H1 (cell line): ENCODE measurements at regions not wholly inside any gene's neighbourhood (a gene's known extent, or its start where the extent isn't known, plus 50 kb on each side); places are given as distances from the start of the nearest gene placed in this dataset.

ENCODE experiments used
- CTCF ChIA-PET: fragments of 300-600 bp; sonication (Branson Sonifier 250); formaldehyde crosslinking; loops from one replicate; lab custom pipeline; 2021; ENCODE audit not compliant: partially characterized antibody; lab: Charles Lee
- POLR2A ChIA-PET: fragments of 300-600 bp; sonication (Branson Sonifier 250); formaldehyde crosslinking; loops from one replicate; lab custom pipeline; 2021; ENCODE audit warnings: inconsistent platforms; ENCODE audit not compliant: partially characterized antibody; lab: Charles Lee
- DNase-seq, 2 experiments: peaks; one replicate each; pipeline versions ENCODE4 v3.0.0 to v3.0.0-alpha.2; 2010 to 2022; ENCODE audit warnings: low spot score in 2 of 2, low read depth in 1 of 2, mixed read lengths in 1 of 2
- FAIRE-seq: peaks from 2 replicates; lab custom pipeline; 2011; peaks lifted over from hg19 to GRCh38; lab: Jason Lieb, UNC
- H2AFZ ChIP-seq: 2 replicates; pipeline ENCODE4 v1.8.1; 2012; ENCODE audit warnings: low read length, inconsistent platforms
- H2AK5ac ChIP-seq: 2 replicates; pipeline ENCODE4 v1.6.1; 2013; ENCODE audit warnings: low read depth, low read length
- H2BK120ac ChIP-seq: replicated peaks from 2 replicates; pipeline ENCODE3; 2013; ENCODE audit warnings: low read depth, low read length, inconsistent platforms
- H2BK12ac ChIP-seq: 2 replicates; pipeline ENCODE4 v1.6.1; 2013; ENCODE audit warnings: low read depth, low read length
- H2BK15ac ChIP-seq: 2 replicates; pipeline ENCODE4 v1.6.1; 2013; ENCODE audit warnings: low read length
- H2BK20ac ChIP-seq: 2 replicates; pipeline ENCODE4 v1.6.1; 2013; ENCODE audit warnings: low read length
- H2BK5ac ChIP-seq: 2 replicates; pipeline ENCODE4 v1.6.1; 2013; ENCODE audit warnings: low read depth, low read length
- H3K14ac ChIP-seq: 2 replicates; pipeline ENCODE4 v1.6.1; 2013; ENCODE audit warnings: inconsistent platforms; ENCODE audit not compliant: insufficient read length
- H3K18ac ChIP-seq: 2 replicates; pipeline ENCODE4 v1.6.1; 2013; ENCODE audit warnings: low read length; ENCODE audit errors: extremely low read depth
- H3K23ac ChIP-seq: 2 replicates; pipeline ENCODE4 v1.6.1; 2013; ENCODE audit warnings: inconsistent platforms; ENCODE audit not compliant: insufficient read length
- H3K23me2 ChIP-seq: 2 replicates; pipeline ENCODE4 v1.6.1; 2013; ENCODE audit warnings: low read depth, low read length
- H3K27ac ChIP-seq: 2 replicates; pipeline ENCODE4 v1.6.1; 2011; ENCODE audit warnings: low read depth, low read length, inconsistent platforms
- H3K27me3 ChIP-seq, 4 experiments: replicated peaks in 1 of 4; 1 replicate in 1 of 4; 2 replicates in 3 of 4; pipeline versions ENCODE4 v1.6.1 to v1.8.1; 2011 to 2013; ENCODE audit warnings: low read length in 3 of 4, mild to moderate bottlenecking in 3 of 4, inconsistent platforms in 2 of 4, mixed read lengths in 2 of 4, moderate library complexity in 1 of 4; ENCODE audit not compliant: control insufficient read depth in 3 of 4, insufficient read depth in 3 of 4; ENCODE audit errors: extremely low read depth in 1 of 4
- H3K36me3 ChIP-seq, 4 experiments: 2 replicates each; pipeline versions ENCODE4 v1.6.1 to v1.8.1; 2011 to 2013; ENCODE audit warnings: mild to moderate bottlenecking in 4 of 4, low read length in 3 of 4, moderate library complexity in 2 of 4, control low read depth in 1 of 4, inconsistent platforms in 1 of 4; ENCODE audit not compliant: insufficient read depth in 4 of 4, control insufficient read depth in 2 of 4
- H3K4ac ChIP-seq: replicated peaks from 2 replicates; pipeline ENCODE3; 2013; ENCODE audit warnings: low read length, low read depth, mixed read lengths, inconsistent platforms; ENCODE audit not compliant: insufficient read length
- H3K4me1 ChIP-seq, 4 experiments: replicated peaks in 1 of 4; 1 replicate in 1 of 4; 2 replicates in 3 of 4; pipeline versions ENCODE4 v1.6.1 to v1.8.1; 2011 to 2013; ENCODE audit warnings: low read length in 3 of 4, inconsistent platforms in 2 of 4, mixed read lengths in 1 of 4; ENCODE audit not compliant: insufficient read depth in 4 of 4, control insufficient read depth in 3 of 4
- H3K4me2 ChIP-seq, 2 experiments: 2 replicates each; pipeline versions ENCODE4 v1.6.1 to v1.8.1; 2011 to 2013; ENCODE audit warnings: low read depth in 2 of 2, low read length in 2 of 2, control low read depth in 1 of 2, inconsistent platforms in 1 of 2, mild to moderate bottlenecking in 1 of 2; ENCODE audit not compliant: insufficient read depth in 1 of 2
- H3K4me3 ChIP-seq, 4 experiments: fragments of 200-600, 300-600 bp in 1 of 4; sonication (generic), shearing (Covaris generic), sonication (Bioruptor Twin) in 1 of 4; 2 replicates each; pipeline versions ENCODE4 v1.5.1 to v1.8.1; 2011 to 2016; ENCODE audit warnings: low read length in 4 of 4, low read depth in 3 of 4, control low read depth in 2 of 4, inconsistent platforms in 2 of 4, mild to moderate bottlenecking in 2 of 4, mixed read lengths in 1 of 4, moderate library complexity in 1 of 4; ENCODE audit not compliant: insufficient read depth in 2 of 4; ENCODE audit errors: extremely low read depth in 1 of 4
- H3K56ac ChIP-seq: replicated peaks from 2 replicates; pipeline ENCODE3; 2013; ENCODE audit warnings: low read depth, mild to moderate bottlenecking, mixed read lengths, low read length, inconsistent platforms; ENCODE audit not compliant: insufficient read length
- H3K79me1 ChIP-seq: 2 replicates; pipeline ENCODE4 v1.6.1; 2013; ENCODE audit warnings: low read depth, low read length, control low read depth
- H3K79me2 ChIP-seq, 2 experiments: 2 replicates each; pipeline versions ENCODE4 v1.6.1 to v1.8.1; 2012 to 2013; ENCODE audit warnings: low read length in 2 of 2, mild to moderate bottlenecking in 2 of 2, inconsistent platforms in 1 of 2; ENCODE audit not compliant: insufficient read depth in 2 of 2, control insufficient read depth in 1 of 2
- H3K9ac ChIP-seq, 4 experiments: replicated peaks in 1 of 4; 1 replicate in 1 of 4; 2 replicates in 3 of 4; pipeline versions ENCODE4 v1.6.1 to v1.8.1; 2011 to 2013; ENCODE audit warnings: low read depth in 3 of 4, low read length in 3 of 4, control low read depth in 2 of 4, mild to moderate bottlenecking in 2 of 4, moderate library complexity in 2 of 4, inconsistent platforms in 1 of 4; ENCODE audit errors: extremely low read depth in 1 of 4
- H3K9me3 ChIP-seq, 2 experiments: 2 replicates each; pipeline versions ENCODE4 v1.6.1 to v1.8.1; 2012 to 2013; ENCODE audit warnings: mild to moderate bottlenecking in 2 of 2, moderate library complexity in 2 of 2, control low read depth in 1 of 2, inconsistent platforms in 1 of 2, low read depth in 1 of 2, low read length in 1 of 2, mixed read lengths in 1 of 2; ENCODE audit not compliant: insufficient read depth in 2 of 2
- H4K20me1 ChIP-seq, 2 experiments: replicated peaks in 1 of 2; 2 replicates each; pipeline versions ENCODE3 to v1.8.1; 2011 to 2013; ENCODE audit warnings: inconsistent platforms in 2 of 2, low read length in 2 of 2, mild to moderate bottlenecking in 1 of 2; ENCODE audit not compliant: insufficient read depth in 2 of 2, control insufficient read depth in 1 of 2
- H4K5ac ChIP-seq: 2 replicates; pipeline ENCODE4 v1.6.1; 2013; ENCODE audit warnings: low read length, low read depth, mixed read lengths, inconsistent platforms; ENCODE audit not compliant: insufficient read length
- H4K8ac ChIP-seq: 2 replicates; pipeline ENCODE4 v1.8.0; 2013; ENCODE audit warnings: mild to moderate bottlenecking, moderate library complexity, low read length, inconsistent platforms; ENCODE audit not compliant: insufficient read depth; ENCODE audit errors: extremely low read depth
- H4K91ac ChIP-seq: replicated peaks from 2 replicates; pipeline ENCODE3; 2013; ENCODE audit warnings: low read length, mixed read lengths, inconsistent platforms; ENCODE audit not compliant: insufficient read length
- ASH2L ChIP-seq: fragments of 200-600, 300-600 bp; sonication (generic); IDR thresholded peaks from one replicate; pipeline ENCODE4 v1.7.1; 2017; ENCODE audit warnings: low read length
- ATF3 ChIP-seq: IDR thresholded peaks from 2 replicates; pipeline ENCODE4 v1.6.1; 2011; ENCODE audit warnings: low read depth, mild to moderate bottlenecking, low read length; ENCODE audit not compliant: insufficient read depth
- CHD2 ChIP-seq: IDR thresholded peaks from 2 replicates; pipeline ENCODE4 v1.6.1; 2012; ENCODE audit warnings: low read length, improper control_type of control experiment
- KDM5A ChIP-seq: fragments of 200-600 bp; IDR thresholded peaks from 2 replicates; pipeline ENCODE4 v1.7.1; 2012; ENCODE audit warnings: mild to moderate bottlenecking, low read length, inconsistent platforms, mixed read lengths
- MAX ChIP-seq: IDR thresholded peaks from 2 replicates; pipeline ENCODE4 v1.6.1; 2012; ENCODE audit warnings: inconsistent platforms
- POLR2AphosphoS5 ChIP-seq: IDR thresholded peaks from 2 replicates; pipeline ENCODE4 v1.6.1; 2011; ENCODE audit warnings: low read depth, low read length
- SAP30 ChIP-seq: fragments of 300-600 bp; sonication (generic); IDR thresholded peaks from 2 replicates; pipeline ENCODE4 v1.7.1; 2012; ENCODE audit warnings: low read length, moderate library complexity, mild to moderate bottlenecking, inconsistent platforms; ENCODE audit not compliant: insufficient read depth, insufficient replicate concordance
- SIN3A ChIP-seq, 2 experiments: IDR thresholded peaks in 1 of 2; conservative IDR thresholded peaks in 1 of 2; 2 replicates each; pipeline ENCODE4 v1.6.1; 2011 to 2012; ENCODE audit warnings: low read length in 2 of 2, improper control_type of control experiment in 1 of 2, low read depth in 1 of 2, mild to moderate bottlenecking in 1 of 2
- SP4 ChIP-seq: IDR thresholded peaks from 2 replicates; pipeline ENCODE4 v1.6.1; 2012; ENCODE audit warnings: low read length, inconsistent platforms
- TAF7 ChIP-seq: optimal IDR thresholded peaks from 2 replicates; pipeline ENCODE3; 2011; ENCODE audit warnings: low read depth, mild to moderate bottlenecking, inconsistent platforms, low read length, moderate library complexity, borderline replicate concordance
- TCF12 ChIP-seq: IDR thresholded peaks from 2 replicates; pipeline ENCODE4 v1.6.1; 2011; ENCODE audit warnings: low read depth, mild to moderate bottlenecking, low read length
- YY1 ChIP-seq: IDR thresholded peaks from 2 replicates; pipeline ENCODE4 v1.6.1; 2011; ENCODE audit warnings: low read depth, mild to moderate bottlenecking, low read length
- ZNF274 ChIP-seq: IDR thresholded peaks from 2 replicates; pipeline ENCODE4 v1.7.0; 2012; ENCODE audit warnings: low read length, borderline replicate concordance; ENCODE audit errors: extremely low read depth
- WGBS, 2 experiments: shearing (Covaris generic) in 1 of 2; methylation state at CpG; one replicate each; pipeline versions ENCODE4 v1.1.6 to v1.1.7; 2013 to 2015; ENCODE audit warnings: low lambda C conversion rate in 2 of 2, mixed read lengths in 2 of 2, inconsistent platforms in 1 of 2, low coverage in 1 of 2, missing lambda C conversion rate in 1 of 2; ENCODE audit not compliant: insufficient replicate concordance in 2 of 2, insufficient coverage in 1 of 2, insufficient read length in 1 of 2; ENCODE audit errors: extremely low coverage in 1 of 2, missing lambda C conversion rate in 1 of 2; 5-methylcytosine and 5-hydroxymethylcytosine counted together

GRCh38 chr18:10055125-10055750 lies 141.4 kb downstream of the VAPA start:
- H2BK20ac ChIP-seq = no peak overlapping the region
- H2BK120ac ChIP-seq = no peak overlapping the region
- ChIA-PET CTCF (interaction anchor here (1.0 to 1.9 kb wide), 4 partner anchors 23 to 1941 kb away, joined by 3 to 5 read pairs (median 4); no protein-coding TSS in a partner anchor), POLR2A (no interaction called here)
- H3K79me1 ChIP-seq = no peaks in the 10 kb centered on the region
- H2BK12ac ChIP-seq = no peak overlapping the region
- H3K18ac ChIP-seq = no peak overlapping the region
- H3K27ac ChIP-seq = no peak overlapping the region
- DNase-seq (no peak), FAIRE-seq (no peak)
- H3K23me2 ChIP-seq = no peaks in the 10 kb centered on the region
- H3K27me3 ChIP-seq = 0 out of 7 replicates have a peak, but pooled peaks cover 0 to 2% (median 0%) of the 10 kb centered on the region in 4 experiments
- 94% methylated on average over 10 of the region's 10 CpGs; no CpG with 5 or more reads in 1 of the 2 experiments for WGBS, 2 experiments
- H3K4me1 ChIP-seq = peaks cover 0 to 5% (median 0%) of the 10 kb centered on the region in 4 experiments; a peak in 2 of 7 replicates
- no peak overlapping the region for H3K4me3 ChIP-seq
- no peaks in the 10 kb centered on the region for H3K9me3 ChIP-seq
- H3K56ac ChIP-seq = no peak overlapping the region
- 0 out of 2 replicates have a peak overlapping the region, but pooled peaks have one; percentile 58 for H2AFZ ChIP-seq
- H3K9ac ChIP-seq = no peak overlapping the region
- H3K4me2 ChIP-seq = no peak overlapping the region
- no peak overlapping the region for H2BK5ac ChIP-seq
- H4K8ac ChIP-seq = no peak overlapping the region; the same call in 1 of the 2 replicates
- H2BK15ac ChIP-seq = no peak overlapping the region
- H4K20me1 ChIP-seq = no peaks in the 10 kb centered on the region
- H4K5ac ChIP-seq = no peak overlapping the region
- H4K91ac ChIP-seq = no peak overlapping the region
- H3K23ac ChIP-seq = no peak overlapping the region
- H2AK5ac ChIP-seq = no peak overlapping the region
- no peak overlapping the region for H3K14ac ChIP-seq
- no peaks in the 10 kb centered on the region for H3K36me3 ChIP-seq
- no peak overlapping the region for H3K4ac ChIP-seq
- H3K79me2 ChIP-seq = no peaks in the 10 kb centered on the region
- TF ChIP-seq ATF3 (no peak), SP4 (no peak), POLR2AphosphoS5 (no peak), YY1 (no peak), TCF12 (no peak), ASH2L (no peak), ZNF274 (no peak), SIN3A (conservative IDR thresholded peaks at IDR 0.05 in 1 of 2, IDR thresholded peaks at IDR 0.05 in 1 of 2; ENCODE audit: low read depth in 1 of 2, low read length in 2 of 2) (no peak), TAF7 (no peak), CHD2 (no peak), KDM5A (no peak), SAP30 (no peak), MAX (no peak)
